GM21737 (cell line): ENCODE measurements at regions not wholly inside any gene's neighbourhood (a gene's known extent, or its start where the extent isn't known, plus 50 kb on each side); places are given as distances from the start of the nearest gene placed in this dataset.

Source experiments
- ATAC-seq: cut with Tn5 transposase; IDR thresholded peaks from one replicate; pipeline ENCODE4 v1.9.1; 2021; ENCODE audit warnings: mild to moderate bottlenecking, moderate library complexity; ENCODE audit not compliant: unreplicated experiment

GRCh38 chr16:17828012-17828411 lies 357.3 kb upstream of the XYLT1 start:
- ATAC-seq = no peak

GRCh38 chr16:17827313-17827712 lies 356.6 kb upstream of the XYLT1 start:
- ATAC-seq = no peak

- no peak for ATAC-seq
These were observed 347.2 kb upstream of the XYLT1 start for GRCh38 chr16:17817943-17818342.

GRCh38 chr16:17817260-17817659 lies 346.5 kb upstream of the XYLT1 start:
- no peak for ATAC-seq

- ATAC-seq = no peak
These were observed 342.0 kb upstream of the XYLT1 start for GRCh38 chr16:17812771-17813170.

- ATAC-seq = no peak
These were observed 334.1 kb upstream of the XYLT1 start for GRCh38 chr16:17804857-17805256.

GRCh38 chr16:17803625-17804410 lies 333.1 kb upstream of the XYLT1 start:
- no peak for ATAC-seq

GRCh38 chr16:17802571-17802970 lies 331.8 kb upstream of the XYLT1 start:
- no peak for ATAC-seq

GRCh38 chr16:17801068-17801467 lies 330.3 kb upstream of the XYLT1 start:
- no peak for ATAC-seq

GRCh38 chr16:17798716-17799115 lies 328.0 kb upstream of the XYLT1 start:
- ATAC-seq = no peak

GRCh38 chr16:17793354-17793753 lies 322.6 kb upstream of the XYLT1 start:
- ATAC-seq = no peak

- no peak for ATAC-seq
These were observed 313.3 kb upstream of the XYLT1 start for GRCh38 chr16:17784073-17784472.

GRCh38 chr16:17780181-17780580 lies 309.4 kb upstream of the XYLT1 start:
- ATAC-seq = no peak

- ATAC-seq = no peak
These were observed 306.7 kb upstream of the XYLT1 start for GRCh38 chr16:17777408-17777863.

- no peak for ATAC-seq
These were observed 306.1 kb upstream of the XYLT1 start for GRCh38 chr16:17776888-17777287.

GRCh38 chr16:17776465-17776864 lies 305.7 kb upstream of the XYLT1 start:
- no peak for ATAC-seq

GRCh38 chr16:17775061-17775460 lies 304.3 kb upstream of the XYLT1 start:
- ATAC-seq = no peak

- no peak for ATAC-seq
These were observed 302.9 kb upstream of the XYLT1 start for GRCh38 chr16:17773698-17774101.

GRCh38 chr16:17770104-17770503 lies 299.3 kb upstream of the XYLT1 start:
- ATAC-seq = no peak

GRCh38 chr16:17769065-17769464 lies 298.3 kb upstream of the XYLT1 start:
- no peak for ATAC-seq

- ATAC-seq = no peak
These were observed 297.5 kb upstream of the XYLT1 start for GRCh38 chr16:17768257-17768656.

GRCh38 chr16:17766012-17766411 lies 295.3 kb upstream of the XYLT1 start:
- ATAC-seq = no peak
